Body of pancreas (tissue), 4 donors: ENCODE measurements at regions not wholly inside any gene's neighbourhood (a gene's known extent, or its start where the extent isn't known, plus 50 kb on each side); places are given as distances from the start of the nearest gene placed in this dataset.
A peak's percentile ranks its signal among the peaks of the same experiment; 100 is the strongest.

Experiments used
- ATAC-seq: fragments of 150-250 bp; one replicate; pipeline ENCODE4 v1.9.1; 2016
- DNase-seq, 4 donors: peaks; one replicate each; pipeline ENCODE4 v3.0.0-alpha.2; 2019
- H3K27ac ChIP-seq, 4 donors: fragments of 200-600 bp; sonication (generic); 1 replicate in 3 of 4; 2 replicates in 1 of 4; pipeline versions ENCODE4 v1.5.1 to v1.6.1; 2016 to 2019; ENCODE audit warnings: mild to moderate bottlenecking in 1 of 4, mixed read lengths in 1 of 4, moderate library complexity in 1 of 4
- H3K27me3 ChIP-seq, 2 donors: fragments of 200-600 bp; sonication (generic); one replicate each; pipeline ENCODE4 v1.6.0; 2016; ENCODE audit warnings: mild to moderate bottlenecking in 1 of 2
- H3K36me3 ChIP-seq, 2 donors: fragments of 200-600 bp; sonication (generic); replicated peaks in 1 of 2; 2 replicates each; pipeline ENCODE4 v1.5.1; 2016; ENCODE audit warnings: low read depth in 2 of 2; ENCODE audit not compliant: insufficient read depth in 1 of 2
- H3K4me1 ChIP-seq: fragments of 200-600 bp; sonication (generic); one replicate; pipeline ENCODE4 v1.6.0; 2016
- H3K4me3 ChIP-seq, 2 donors: fragments of 200-600 bp; sonication (generic); 1 replicate in 1 of 2; 2 replicates in 1 of 2; pipeline ENCODE4 v1.5.1; 2016 to 2019
- H3K9me3 ChIP-seq, 3 donors: fragments of 200-600 bp; sonication (generic); 1 replicate in 2 of 3; 2 replicates in 1 of 3; pipeline ENCODE4 v1.5.1; 2016
- POLR2A ChIP-seq, 3 donors: fragments of 450-650 bp; IDR thresholded peaks; one replicate each; pipeline ENCODE4 v1.6.1; 2016; ENCODE audit warnings: antibody characterized with exemption in 3 of 3, mild to moderate bottlenecking in 2 of 3
- WGBS, 2 donors: methylation state at CpG; one replicate each; pipeline ENCODE4 v1.1.5; 2017; 5-methylcytosine and 5-hydroxymethylcytosine counted together
- intact Hi-C: fragments of 100-400 bp; cut with DNase I; formaldehyde crosslinking; loops from one replicate; pipeline ENCODE4 v1.15.1; 2023
- TF ChIP-seq, protein P1 (sequence below), 7 experiments: fragments of 450-650 bp in 4 of 7; fragments of 200-600 bp in 3 of 7; sonication (generic) in 3 of 7; IDR thresholded peaks; one replicate each; pipeline ENCODE4 v1.5.1; 2016 to 2019; ENCODE audit warnings: antibody characterized with exemption in 7 of 7

DNA sequence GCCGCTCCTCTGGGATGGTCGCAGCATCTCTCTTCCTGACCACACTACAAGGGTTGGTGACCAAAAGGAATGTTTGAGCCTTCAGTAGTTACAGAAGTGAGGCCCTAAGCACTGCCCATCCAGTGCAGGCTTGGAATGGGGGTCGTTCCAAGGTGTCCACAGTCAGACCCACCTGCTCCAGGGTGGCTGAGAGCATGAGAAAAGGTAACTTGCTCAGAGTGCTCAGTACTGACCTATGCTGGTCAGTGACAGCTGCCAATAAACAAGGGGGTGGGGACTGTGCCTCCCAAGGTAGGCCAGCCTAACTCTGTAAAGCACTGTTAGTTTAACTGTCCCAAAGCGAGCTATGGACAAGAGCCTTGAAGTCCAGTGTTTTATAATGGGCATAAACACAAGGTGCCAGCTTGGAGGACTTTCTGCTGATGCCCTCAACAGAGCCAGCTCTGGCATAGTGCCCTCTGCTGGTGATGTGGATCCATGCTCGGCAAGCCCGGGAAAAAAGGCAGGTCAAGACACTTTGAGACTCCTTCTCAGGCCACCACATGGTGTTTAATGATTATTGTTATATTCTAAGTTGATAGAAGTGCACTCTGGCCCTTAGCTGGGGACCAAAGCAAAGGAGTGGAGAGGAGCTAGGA, 78.1 kb upstream of the DNAH14 start:
- no peaks in the 10 kb centered on the region for H3K36me3 ChIP-seq
- TF ChIP-seq, protein P1, sequence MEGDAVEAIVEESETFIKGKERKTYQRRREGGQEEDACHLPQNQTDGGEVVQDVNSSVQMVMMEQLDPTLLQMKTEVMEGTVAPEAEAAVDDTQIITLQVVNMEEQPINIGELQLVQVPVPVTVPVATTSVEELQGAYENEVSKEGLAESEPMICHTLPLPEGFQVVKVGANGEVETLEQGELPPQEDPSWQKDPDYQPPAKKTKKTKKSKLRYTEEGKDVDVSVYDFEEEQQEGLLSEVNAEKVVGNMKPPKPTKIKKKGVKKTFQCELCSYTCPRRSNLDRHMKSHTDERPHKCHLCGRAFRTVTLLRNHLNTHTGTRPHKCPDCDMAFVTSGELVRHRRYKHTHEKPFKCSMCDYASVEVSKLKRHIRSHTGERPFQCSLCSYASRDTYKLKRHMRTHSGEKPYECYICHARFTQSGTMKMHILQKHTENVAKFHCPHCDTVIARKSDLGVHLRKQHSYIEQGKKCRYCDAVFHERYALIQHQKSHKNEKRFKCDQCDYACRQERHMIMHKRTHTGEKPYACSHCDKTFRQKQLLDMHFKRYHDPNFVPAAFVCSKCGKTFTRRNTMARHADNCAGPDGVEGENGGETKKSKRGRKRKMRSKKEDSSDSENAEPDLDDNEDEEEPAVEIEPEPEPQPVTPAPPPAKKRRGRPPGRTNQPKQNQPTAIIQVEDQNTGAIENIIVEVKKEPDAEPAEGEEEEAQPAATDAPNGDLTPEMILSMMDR (IDR thresholded peaks at IDR 0.05) = peak; percentile 28 to 59 (median 54)
- TF ChIP-seq POLR2A (IDR thresholded peaks at IDR 0.05) = no peak
- peak; percentile 64 for ATAC-seq
- peak overlapping the region; percentile 36 to 77 (median 61) for H3K27ac ChIP-seq
- no peak overlapping the region for H3K4me3 ChIP-seq
- 51 to 60% methylated on average over 6 of the region's 6 CpGs for WGBS, 2 donors
- intact Hi-C loops = loop anchor here (10.0 kb wide), 1 partner anchor 337 kb away; no protein-coding TSS in a partner anchor
- DNase-seq = peak; percentile 74 to 78 (median 76)
- H3K9me3 ChIP-seq = no peaks in the 10 kb centered on the region
- H3K27me3 ChIP-seq = no peaks in the 10 kb centered on the region
- peaks cover 22% of the 10 kb centered on the region for H3K4me1 ChIP-seq

DNA sequence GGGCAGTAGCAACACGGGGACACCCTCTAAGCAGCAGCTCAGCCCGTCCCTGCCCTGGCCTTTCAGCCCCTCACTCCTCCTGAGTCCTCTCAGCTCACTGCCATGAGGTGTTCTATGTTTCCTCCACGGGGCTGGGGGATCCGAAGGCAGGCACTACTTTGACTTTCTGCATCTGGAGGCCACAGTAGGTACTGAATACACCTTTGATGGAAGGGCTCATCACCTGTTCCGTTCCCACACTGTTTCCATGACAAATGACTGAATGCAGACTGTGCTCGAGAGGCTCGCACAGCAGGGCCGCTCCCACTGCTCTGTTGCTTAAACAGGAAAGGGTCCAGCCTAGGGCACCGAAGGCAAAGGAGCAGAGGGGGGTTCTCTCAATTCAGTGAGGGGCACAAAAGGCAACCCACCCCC, 77.6 kb upstream of the DNAH14 start:
- WGBS, 2 donors = 34 to 46% methylated on average over 3 to 9 of the region's 9 CpGs
- ATAC-seq = peak; percentile 91

DNA sequence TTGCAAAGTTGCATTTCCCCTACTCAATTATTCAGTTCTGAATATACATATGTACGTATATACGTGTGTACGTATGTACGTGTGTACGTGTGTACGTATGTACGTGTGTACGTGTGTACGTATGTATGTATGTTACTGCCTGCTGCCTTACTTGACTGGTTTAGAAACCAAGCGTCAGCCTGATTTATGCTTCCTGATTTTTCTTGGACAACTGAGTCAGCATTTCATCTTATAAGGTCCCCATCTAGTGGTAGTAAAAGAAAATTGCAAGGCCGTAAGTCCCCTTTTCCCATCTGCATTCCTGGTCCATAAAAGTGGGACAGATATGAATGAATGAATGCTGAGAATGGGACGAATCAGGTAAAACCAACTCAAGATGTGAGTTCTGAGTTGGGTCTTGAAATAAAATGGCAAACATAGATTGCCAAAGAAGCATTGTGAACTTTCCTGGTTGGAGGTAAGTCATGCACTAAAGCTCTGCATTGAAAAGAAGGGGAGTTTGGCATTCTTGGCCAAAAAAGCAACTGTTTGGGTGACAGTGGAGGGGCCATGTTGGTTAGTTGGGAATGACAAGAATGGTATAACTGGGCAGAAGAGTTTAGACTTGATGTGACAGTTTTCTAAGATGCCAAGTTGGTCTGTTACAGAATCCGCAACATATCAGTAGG, 76.4 kb upstream of the DNAH14 start:
- WGBS, 2 donors = 55 to 57% methylated on average over 13 of the region's 13 CpGs
- Histone ChIP-seq H3K9me3 (no peaks in the 10 kb centered on the region), H3K4me3 (no peak overlapping the region), H3K36me3 (no peaks in the 10 kb centered on the region), H3K27me3 (no peaks in the 10 kb centered on the region), H3K4me1 (peaks cover 22% of the 10 kb centered on the region), H3K27ac (no peak overlapping the region)
- peak in 1 of 4 donors; percentile 30 for DNase-seq
- ATAC-seq = peak; percentile 44
- TF ChIP-seq POLR2A (IDR thresholded peaks at IDR 0.05) = no peak
- TF ChIP-seq, protein P1 (IDR thresholded peaks at IDR 0.05) = peak; percentile 19 to 77 (median 68)
- intact Hi-C loops = loop anchor here (10.0 kb wide), 1 partner anchor 338 kb away; no protein-coding TSS in a partner anchor

More for the DNA sequence above, 77.6 kb upstream of the DNAH14 start:
- intact Hi-C loops = loop anchor here (10.0 kb wide), 1 partner anchor 337 kb away; no protein-coding TSS in a partner anchor
- Histone ChIP-seq H3K4me1 (peaks cover 22% of the 10 kb centered on the region), H3K9me3 (no peaks in the 10 kb centered on the region), H3K27me3 (no peaks in the 10 kb centered on the region), H3K36me3 (no peaks in the 10 kb centered on the region), H3K27ac (peak overlapping the region; percentile 36 to 77 (median 61)), H3K4me3 (no peak overlapping the region)
- TF ChIP-seq, protein P1 (IDR thresholded peaks at IDR 0.05) = peak in 5 of 7 experiments; percentile 9 to 46 (median 19)
- no peak for TF ChIP-seq POLR2A (IDR thresholded peaks at IDR 0.05)
- DNase-seq = peak; percentile 79 to 89 (median 86)

DNA sequence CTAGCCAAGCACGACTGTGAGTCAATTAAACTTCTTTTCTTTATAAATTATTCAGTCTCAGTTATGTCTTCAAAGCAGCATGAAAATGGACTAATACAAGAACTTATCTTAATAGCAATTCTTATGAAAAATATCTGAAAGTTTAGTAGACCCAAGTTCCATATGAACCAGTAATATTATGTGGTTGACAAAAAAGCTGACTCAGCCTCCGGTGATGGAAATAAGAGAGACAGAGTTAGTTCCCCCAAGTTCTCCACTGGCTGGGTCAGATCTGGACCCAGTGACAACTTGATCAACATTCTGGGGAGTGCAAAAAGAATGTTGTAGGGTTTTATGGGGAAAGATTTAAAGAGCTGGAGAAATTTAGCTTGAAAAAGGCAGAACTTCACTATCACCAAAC, 72.5 kb upstream of the DNAH14 start:
- DNase-seq (no peak), ATAC-seq (no peak)
- Histone ChIP-seq H3K4me1 (peaks cover 14% of the 10 kb centered on the region), H3K9me3 (no peaks in the 10 kb centered on the region), H3K27me3 (no peaks in the 10 kb centered on the region), H3K4me3 (no peak overlapping the region), H3K27ac (no peak overlapping the region), H3K36me3 (no peaks in the 10 kb centered on the region)
- TF ChIP-seq POLR2A (IDR thresholded peaks at IDR 0.05) = no peak
- TF ChIP-seq, protein P1 (IDR thresholded peaks at IDR 0.05) = no peak
- WGBS, 2 donors = 75 to 89% methylated on average over 2 of the region's 2 CpGs
- intact Hi-C loops = loop anchor here (10.0 kb wide), 1 partner anchor 342 kb away; no protein-coding TSS in a partner anchor
